Glutamatergic neuron (in vitro differentiated cells): ENCODE measurements at regions not wholly inside any gene's neighbourhood (a gene's known extent, or its start where the extent isn't known, plus 50 kb on each side); places are given as distances from the start of the nearest gene placed in this dataset.
"Not testable (repeated sequence)": the region's sequence is repeated elsewhere in the genome, so short reads cannot be mapped to it uniquely, and the experiment has no call there.

Source experiments
- DNase-seq: peaks from one replicate; pipeline ENCODE4 v3.0.0; 2022
- H3K27ac Mint-ChIP-seq: one replicate; pipeline ENCODE4 v1.8.0; 2020; ENCODE audit warnings: mild to moderate bottlenecking, mixed read lengths, inconsistent platforms; ENCODE audit not compliant: unreplicated experiment
- H3K27me3 Mint-ChIP-seq: one replicate; pipeline ENCODE4 v1.8.0; 2020; ENCODE audit warnings: mild to moderate bottlenecking, moderate library complexity, mixed read lengths, inconsistent platforms; ENCODE audit not compliant: unreplicated experiment
- H3K36me3 Mint-ChIP-seq: one replicate; pipeline ENCODE4 v1.8.0; 2020; ENCODE audit warnings: mild to moderate bottlenecking, mixed read lengths, inconsistent platforms; ENCODE audit not compliant: unreplicated experiment
- H3K4me1 Mint-ChIP-seq: one replicate; pipeline ENCODE4 v1.8.0; 2020; ENCODE audit warnings: mild to moderate bottlenecking, low read depth, mixed read lengths, inconsistent platforms; ENCODE audit not compliant: unreplicated experiment
- H3K4me3 Mint-ChIP-seq: one replicate; pipeline ENCODE4 v1.8.0; 2020; ENCODE audit warnings: mild to moderate bottlenecking, mixed read lengths, inconsistent platforms; ENCODE audit not compliant: unreplicated experiment
- H3K9me3 Mint-ChIP-seq: one replicate; pipeline ENCODE4 v1.8.0; 2020; ENCODE audit warnings: mild to moderate bottlenecking, moderate library complexity, mixed read lengths, inconsistent platforms; ENCODE audit not compliant: unreplicated experiment
- TF ChIP-seq, protein P1 (sequence below): fragments of 200-600 bp; sonication (generic); IDR thresholded peaks from one replicate; pipeline ENCODE4 v1.5.0; 2021; ENCODE audit not compliant: partially characterized antibody, unreplicated experiment

DNA sequence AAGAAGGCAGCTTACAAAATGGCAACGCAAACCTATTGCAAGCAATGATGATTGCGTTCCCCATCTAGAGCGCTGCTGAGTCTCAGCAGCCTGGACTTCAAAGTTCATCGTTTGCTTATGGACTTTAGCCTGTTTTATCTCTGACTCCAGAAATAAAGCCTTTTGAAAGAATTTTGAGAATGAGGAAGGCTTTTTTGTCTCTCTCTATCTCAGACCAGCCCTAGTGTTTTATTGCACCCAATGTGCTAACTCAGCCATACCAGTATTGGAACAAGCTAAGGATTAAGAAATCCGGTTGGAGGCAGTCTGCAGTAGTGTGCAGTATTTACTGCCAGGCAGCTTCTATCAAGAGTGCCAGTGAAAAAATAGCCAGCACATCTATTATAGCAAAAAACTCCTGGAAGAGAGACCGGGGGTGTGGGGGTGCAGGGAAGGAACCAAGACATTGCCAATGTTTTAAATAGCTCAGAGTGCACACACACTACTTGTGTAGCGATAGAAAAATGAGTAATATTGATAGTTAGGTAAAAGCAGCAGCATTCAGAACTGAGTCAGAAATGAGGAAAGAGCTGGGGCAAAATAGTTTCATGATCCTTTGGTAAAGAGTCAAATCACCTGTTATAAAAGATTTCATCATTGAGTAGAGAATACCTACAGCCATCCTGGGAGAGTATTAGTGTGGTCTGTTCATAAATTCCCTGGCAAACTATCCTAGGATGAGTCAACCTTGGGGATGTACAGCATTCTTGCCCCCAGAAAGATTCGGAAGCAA, 219.0 kb downstream of the ZNF608 start:
- TF ChIP-seq, protein P1, sequence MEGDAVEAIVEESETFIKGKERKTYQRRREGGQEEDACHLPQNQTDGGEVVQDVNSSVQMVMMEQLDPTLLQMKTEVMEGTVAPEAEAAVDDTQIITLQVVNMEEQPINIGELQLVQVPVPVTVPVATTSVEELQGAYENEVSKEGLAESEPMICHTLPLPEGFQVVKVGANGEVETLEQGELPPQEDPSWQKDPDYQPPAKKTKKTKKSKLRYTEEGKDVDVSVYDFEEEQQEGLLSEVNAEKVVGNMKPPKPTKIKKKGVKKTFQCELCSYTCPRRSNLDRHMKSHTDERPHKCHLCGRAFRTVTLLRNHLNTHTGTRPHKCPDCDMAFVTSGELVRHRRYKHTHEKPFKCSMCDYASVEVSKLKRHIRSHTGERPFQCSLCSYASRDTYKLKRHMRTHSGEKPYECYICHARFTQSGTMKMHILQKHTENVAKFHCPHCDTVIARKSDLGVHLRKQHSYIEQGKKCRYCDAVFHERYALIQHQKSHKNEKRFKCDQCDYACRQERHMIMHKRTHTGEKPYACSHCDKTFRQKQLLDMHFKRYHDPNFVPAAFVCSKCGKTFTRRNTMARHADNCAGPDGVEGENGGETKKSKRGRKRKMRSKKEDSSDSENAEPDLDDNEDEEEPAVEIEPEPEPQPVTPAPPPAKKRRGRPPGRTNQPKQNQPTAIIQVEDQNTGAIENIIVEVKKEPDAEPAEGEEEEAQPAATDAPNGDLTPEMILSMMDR: no peak
- DNase-seq: no peak
- H3K9me3 Mint-ChIP-seq: peaks cover 2% of the 10 kb centered on the region
- H3K27ac Mint-ChIP-seq: no peak overlapping the region
- H3K4me3 Mint-ChIP-seq: no peak overlapping the region
- peaks cover 5% of the 10 kb centered on the region for H3K27me3 Mint-ChIP-seq
- no peaks in the 10 kb centered on the region for H3K4me1 Mint-ChIP-seq
- no peaks in the 10 kb centered on the region for H3K36me3 Mint-ChIP-seq

DNA sequence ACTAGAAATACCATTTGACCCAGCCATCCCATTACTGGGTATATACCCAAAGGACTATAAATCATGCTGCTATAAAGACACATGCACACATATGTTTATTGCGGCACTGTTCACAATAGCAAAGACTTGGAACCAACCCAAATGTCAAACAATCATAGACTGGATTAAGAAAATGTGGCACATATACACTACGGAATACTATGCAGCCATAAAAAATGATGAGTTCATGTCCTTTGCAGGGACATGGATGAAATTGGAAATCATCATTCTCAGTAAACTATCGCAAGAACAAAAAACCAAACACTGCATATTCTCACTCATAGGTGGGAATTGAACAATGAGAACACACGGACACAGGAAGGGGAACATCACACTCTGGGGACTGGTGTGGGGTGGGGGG, 220.4 kb downstream of the ZNF608 start:
- H3K9me3 Mint-ChIP-seq, DNase-seq, H3K4me1 Mint-ChIP-seq, H3K36me3 Mint-ChIP-seq, H3K4me3 Mint-ChIP-seq, H3K27ac Mint-ChIP-seq, H3K27me3 Mint-ChIP-seq: not testable (repeated sequence)

DNA sequence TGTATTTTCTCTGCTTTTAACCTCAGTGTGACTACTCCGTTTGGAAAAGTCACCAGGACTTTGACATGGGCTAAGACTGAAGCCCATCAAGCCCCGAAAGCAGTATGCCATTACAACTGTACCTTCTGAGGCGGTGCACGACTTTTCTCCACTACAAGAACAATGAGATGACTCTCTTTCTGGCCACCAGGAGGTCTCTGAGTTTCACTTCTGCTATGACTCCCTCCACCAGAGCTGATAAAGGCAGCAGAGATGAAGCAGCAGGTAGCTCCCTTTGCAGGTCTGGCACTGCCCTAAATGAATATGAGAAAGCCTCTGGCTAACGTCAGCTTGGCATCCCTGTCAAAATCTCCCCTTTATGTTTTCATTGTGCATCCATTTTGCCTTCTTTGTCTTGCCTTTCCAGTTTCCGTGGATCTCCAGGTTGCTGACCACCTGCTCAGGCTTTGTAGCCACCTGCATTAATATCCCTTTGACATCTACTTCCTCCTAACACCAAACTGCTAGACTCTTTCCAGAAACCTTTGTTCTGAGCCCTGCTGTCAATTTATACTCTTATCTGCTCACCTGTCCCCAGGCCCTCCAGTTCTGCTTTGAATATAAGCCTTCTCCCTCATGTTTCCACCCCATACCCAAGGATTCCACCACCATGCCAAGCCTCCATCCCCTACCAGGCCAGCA, 221.7 kb downstream of the ZNF608 start:
- no peak overlapping the region for H3K27ac Mint-ChIP-seq
- no peaks in the 10 kb centered on the region for H3K36me3 Mint-ChIP-seq
- no peaks in the 10 kb centered on the region for H3K4me1 Mint-ChIP-seq
- H3K4me3 Mint-ChIP-seq: no peak overlapping the region
- peaks cover 2% of the 10 kb centered on the region for H3K9me3 Mint-ChIP-seq
- TF ChIP-seq, protein P1: no peak
- no peak for DNase-seq
- peaks cover 5% of the 10 kb centered on the region for H3K27me3 Mint-ChIP-seq

DNA sequence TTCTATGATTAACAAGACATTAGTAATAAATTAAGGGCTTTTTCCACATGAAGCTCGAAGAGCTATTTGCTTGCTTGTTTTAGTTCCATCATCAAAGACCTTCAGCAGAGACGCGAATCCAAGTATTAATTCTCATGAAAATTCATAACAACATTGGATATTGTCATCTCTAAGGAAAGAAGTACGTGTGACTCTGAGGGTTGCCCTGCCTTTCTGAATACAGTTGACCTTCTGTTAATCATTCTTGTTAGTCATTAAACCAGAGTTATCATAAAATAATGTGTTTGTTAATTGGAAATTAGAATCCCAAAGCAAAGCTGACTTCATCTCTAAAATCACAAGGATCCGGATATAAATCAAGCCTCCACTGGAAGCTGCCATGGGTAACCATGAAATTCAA, 222.5 kb downstream of the ZNF608 start:
- Mint-ChIP-seq H3K4me1 (no peaks in the 10 kb centered on the region), H3K27ac (no peak overlapping the region), H3K4me3 (no peak overlapping the region), H3K27me3 (peaks cover 5% of the 10 kb centered on the region), H3K9me3 (peaks cover 2% of the 10 kb centered on the region), H3K36me3 (no peaks in the 10 kb centered on the region)
- TF ChIP-seq, protein P1: no peak
- no peak for DNase-seq

DNA sequence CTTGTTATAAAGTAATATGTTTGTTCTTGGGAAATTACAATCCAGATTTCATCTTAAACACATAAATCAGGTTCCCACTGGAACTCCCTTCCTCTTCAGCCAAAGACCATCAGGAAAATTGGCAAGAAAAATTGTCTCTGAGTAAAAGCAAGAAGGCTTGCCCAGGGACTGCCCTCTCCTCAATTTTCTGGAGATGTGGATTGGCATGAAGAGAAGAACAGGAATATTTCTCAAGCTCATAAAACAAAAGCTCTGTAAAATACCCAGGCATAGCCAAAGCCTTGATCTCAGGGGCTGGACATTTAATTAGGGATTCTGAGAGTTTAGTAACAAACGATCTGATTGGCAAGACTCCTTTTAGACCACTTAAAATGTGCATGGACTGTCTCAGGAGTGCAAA, 223.4 kb downstream of the ZNF608 start:
- Mint-ChIP-seq H3K4me3 (no peak overlapping the region), H3K4me1 (no peaks in the 10 kb centered on the region), H3K36me3 (no peaks in the 10 kb centered on the region), H3K27ac (no peak overlapping the region), H3K27me3 (peaks cover 5% of the 10 kb centered on the region), H3K9me3 (peaks cover 2% of the 10 kb centered on the region)
- TF ChIP-seq, protein P1: no peak
- DNase-seq: no peak
